Eye (tissue), 1 donor: ENCODE measurements at regions not wholly inside any gene's neighbourhood (a gene's known extent, or its start where the extent isn't known, plus 50 kb on each side); places are given as distances from the start of the nearest gene placed in this dataset.

Experiments used
- DNase-seq: peaks from one replicate; pipeline ENCODE4 v3.0.0-alpha.2; 2015

GRCh38 chr2:185990861-185991525, 252.4 kb downstream of the FSIP2 start:
- DNase-seq, result no peak

DNA sequence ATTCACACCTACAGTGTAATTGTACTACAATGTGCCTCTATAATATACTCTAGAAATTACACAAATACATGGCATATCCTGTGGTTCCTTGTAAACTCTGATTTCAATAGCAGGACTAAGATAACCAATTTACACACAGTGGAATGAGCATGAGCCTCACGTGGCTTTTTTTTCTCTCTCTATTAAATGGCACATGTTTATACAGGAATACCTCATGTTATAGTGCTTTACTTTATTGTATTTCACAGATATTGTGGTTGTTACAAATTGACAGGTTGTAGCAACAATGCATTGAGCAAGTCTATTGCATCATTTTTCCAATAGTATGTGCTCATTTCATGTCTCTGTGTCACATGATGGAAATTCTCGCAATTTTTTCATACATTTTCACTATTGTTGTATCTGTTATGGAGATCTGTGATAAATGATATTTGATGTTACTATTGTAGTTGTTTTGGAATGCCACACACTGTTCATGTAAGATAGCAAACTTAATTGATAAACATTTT, 260.0 kb downstream of the FSIP2 start:
- DNase-seq, result no peak

DNA sequence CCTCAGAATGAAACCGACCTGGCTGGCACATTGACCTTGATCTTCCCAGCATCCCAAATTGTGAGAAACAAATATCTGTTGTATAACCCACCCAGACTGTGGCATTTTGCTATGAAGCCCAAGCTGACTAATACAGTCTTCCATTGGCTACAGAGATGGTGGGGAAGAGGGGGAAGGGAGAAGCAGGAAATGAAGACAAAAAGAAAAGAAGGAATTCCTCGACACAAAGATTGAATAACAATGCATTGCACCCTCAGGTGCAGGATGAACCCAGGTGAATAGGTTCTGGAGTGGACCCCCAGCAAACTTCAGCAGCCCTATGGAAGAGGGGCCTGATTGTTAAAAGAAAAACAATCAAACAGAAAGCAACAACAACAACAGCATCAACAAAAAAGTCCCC, 270.7 kb downstream of the FSIP2 start:
- no peak for DNase-seq

GRCh38 chr2:186017278-186017677, 278.7 kb downstream of the FSIP2 start:
- no peak for DNase-seq

- DNase-seq, result no peak
Measured at GRCh38 chr2:186024921-186025320, 286.3 kb downstream of the FSIP2 start.

- no peak for DNase-seq
Measured at GRCh38 chr2:186027922-186028321, 289.3 kb downstream of the FSIP2 start.

GRCh38 chr2:186031229-186031628, 292.6 kb downstream of the FSIP2 start:
- no peak for DNase-seq

- DNase-seq, result peak; percentile 12
Measured at GRCh38 chr2:186032102-186032738, 293.6 kb downstream of the FSIP2 start.

- peak; percentile 34 for DNase-seq
Measured at GRCh38 chr2:186032930-186033329, 294.3 kb downstream of the FSIP2 start.

DNA sequence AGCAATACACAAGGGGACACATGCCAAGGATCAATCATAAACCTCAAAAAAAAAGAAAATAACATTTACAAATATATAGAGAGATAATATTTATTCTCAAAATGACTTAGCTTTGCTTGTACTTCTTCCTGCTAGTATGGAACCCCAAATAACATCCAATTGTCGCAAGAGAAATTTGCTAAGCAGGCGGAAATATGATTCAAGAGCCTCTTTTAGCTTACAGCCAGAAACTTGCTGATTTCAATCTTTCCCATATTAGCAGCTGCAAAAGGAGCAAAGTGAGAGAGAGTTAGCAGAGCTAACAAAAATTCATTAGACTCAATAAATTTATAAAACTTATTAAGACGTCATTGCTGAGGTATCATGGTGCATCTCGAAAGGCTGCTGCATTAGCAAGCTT, 294.9 kb downstream of the FSIP2 start:
- no peak for DNase-seq

- DNase-seq, result no peak
Measured at GRCh38 chr2:186036862-186037449, 298.4 kb downstream of the FSIP2 start.

DNA sequence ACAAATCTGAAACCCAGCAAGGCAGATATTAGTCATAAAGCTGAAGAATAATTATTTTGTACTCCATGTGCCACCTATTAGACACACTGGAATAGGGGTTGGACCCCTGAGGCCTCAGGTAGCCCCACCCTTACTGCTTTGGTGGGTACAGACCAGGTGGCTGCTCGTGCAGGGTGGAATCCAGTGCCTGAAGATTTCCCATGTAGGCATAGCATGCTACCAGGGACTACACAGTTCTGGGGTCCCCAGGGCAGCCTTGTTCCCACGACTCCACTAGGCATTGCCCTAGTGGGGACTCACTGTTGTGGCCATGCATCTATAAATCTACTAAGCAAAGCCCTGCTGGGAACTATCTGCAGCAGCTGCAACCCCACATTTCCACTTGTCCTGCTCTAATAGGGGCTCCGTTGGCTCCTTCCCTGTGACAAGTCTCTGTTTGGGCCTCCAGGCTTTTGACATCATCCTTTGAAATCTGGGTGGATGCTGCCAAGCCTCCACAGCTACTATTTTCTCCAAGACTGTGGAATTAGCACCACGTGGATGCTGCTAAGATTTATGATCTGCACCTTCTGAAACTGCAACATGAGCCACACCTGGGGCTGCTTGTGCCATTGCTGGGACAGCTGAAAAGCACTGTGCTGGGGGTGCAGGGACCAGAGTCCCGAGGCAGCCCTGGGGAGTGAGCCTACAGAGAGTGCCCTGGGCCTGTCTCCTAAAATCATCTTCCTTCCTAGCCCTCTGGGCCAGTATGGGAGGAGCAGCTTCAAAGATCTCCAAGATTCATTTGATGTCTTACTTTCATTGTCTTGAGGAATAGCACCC, 303.8 kb downstream of the FSIP2 start:
- DNase-seq, result no peak

GRCh38 chr2:186044761-186045160, 306.2 kb downstream of the FSIP2 start:
- peak; percentile 25 for DNase-seq

DNA sequence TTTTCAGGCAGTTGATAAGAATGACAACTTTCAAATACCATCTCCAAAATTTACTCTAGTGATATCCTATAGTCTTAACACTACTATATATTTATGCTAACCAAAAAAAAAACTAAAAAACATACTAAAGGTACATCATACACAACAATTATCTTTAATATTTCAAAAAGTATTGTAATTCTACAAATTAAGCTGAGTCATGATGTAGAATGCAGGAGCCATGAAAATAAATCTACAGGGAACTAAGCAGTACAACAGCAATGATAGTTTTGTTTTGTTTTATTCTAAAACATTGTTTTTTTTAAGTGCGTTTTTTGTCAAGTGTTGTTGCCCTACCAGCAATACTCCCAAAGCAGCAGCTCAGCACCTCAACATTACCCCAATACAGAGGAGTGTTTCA, 314.3 kb downstream of the FSIP2 start:
- DNase-seq, result no peak

GRCh38 chr2:186058614-186059013, 320.0 kb downstream of the FSIP2 start:
- peak; percentile 20 for DNase-seq

DNA sequence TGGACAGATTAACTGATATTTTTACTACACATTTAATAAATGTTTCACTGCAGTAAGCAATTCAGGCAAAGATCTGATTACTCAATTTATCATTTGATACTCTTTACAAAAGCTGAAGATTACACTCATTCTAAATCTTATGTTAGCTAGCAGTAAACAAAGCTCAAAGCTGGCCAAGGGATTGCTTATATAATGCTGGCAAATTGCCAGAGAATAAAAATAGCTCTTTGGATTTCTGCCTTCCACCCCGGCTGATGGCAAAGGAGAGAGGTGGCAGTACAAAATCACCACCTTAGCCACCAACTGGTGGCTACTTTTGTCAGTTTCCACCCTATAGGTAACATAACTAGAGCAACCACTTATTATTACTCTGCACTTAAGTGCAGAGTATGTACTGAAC, 320.5 kb downstream of the FSIP2 start:
- DNase-seq, result no peak

DNA sequence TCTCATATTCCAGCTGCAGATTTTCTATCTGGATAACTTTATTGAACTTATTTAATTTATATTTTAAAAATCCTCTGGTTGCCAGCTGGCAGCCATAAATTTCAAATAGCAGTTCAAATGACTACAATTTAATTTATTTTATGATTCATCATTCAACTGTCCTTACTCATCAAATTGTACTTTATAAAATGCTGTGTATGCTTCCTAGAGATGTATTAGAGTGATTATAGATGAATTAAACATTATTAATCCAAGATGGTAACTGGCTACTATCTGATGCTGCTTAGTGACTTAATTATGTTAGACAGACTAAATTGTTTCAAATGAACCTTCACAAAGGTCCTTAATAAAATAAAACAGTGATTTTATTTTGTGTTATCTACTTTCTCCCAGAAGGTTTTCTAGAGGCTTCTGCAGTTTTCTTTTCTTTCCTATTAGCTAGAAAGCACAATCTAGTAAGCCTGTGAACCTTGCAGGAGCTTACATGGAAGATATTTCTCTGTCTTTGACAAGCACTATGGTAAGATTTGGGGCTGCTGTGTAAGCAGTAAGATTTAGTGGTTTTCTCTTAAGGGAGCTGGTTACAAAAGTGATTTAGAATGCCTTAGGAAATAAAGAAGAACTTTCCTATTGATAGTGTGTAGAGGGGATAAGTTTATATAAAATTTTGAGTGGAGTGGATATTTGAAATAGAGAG, 322.3 kb downstream of the FSIP2 start:
- DNase-seq, result no peak

DNA sequence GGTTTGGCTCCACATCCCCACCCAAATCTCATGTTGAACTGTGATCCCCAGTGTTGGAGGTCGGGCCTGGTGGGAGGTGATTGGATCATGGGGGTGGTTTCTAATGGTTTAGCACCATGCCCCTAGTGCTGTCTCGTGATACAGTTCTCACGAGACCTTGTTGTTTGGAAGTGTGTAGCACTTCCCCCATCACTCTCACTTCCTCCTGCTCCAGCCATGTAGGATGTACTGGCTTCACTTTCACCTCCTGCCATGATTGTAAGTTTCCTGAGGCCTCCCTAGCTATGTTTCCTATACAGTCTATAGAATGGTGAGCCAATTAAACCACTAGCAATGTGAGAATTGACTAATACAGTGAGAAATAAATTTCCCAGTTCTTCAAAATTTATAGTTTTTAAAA, 325.9 kb downstream of the FSIP2 start:
- DNase-seq, result no peak

DNA sequence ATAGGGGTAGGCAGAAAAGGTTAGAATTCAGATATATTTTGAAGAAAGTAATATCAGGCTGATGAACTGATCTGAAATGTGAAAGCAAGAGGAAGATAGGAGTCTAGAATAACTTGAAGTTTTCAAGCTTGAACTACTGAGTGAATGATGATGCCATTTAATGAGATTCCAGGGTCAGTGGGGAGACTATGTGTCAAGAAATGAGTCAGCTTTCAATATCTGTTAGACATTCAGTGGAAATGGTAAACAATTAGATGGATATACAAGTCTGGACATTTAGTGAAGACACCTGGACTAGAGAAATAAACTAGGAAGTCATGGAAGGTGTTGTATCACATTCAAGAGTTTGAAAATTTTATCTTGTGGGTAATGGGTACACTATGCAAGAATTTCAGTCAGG, 326.9 kb downstream of the FSIP2 start:
- no peak for DNase-seq

DNA sequence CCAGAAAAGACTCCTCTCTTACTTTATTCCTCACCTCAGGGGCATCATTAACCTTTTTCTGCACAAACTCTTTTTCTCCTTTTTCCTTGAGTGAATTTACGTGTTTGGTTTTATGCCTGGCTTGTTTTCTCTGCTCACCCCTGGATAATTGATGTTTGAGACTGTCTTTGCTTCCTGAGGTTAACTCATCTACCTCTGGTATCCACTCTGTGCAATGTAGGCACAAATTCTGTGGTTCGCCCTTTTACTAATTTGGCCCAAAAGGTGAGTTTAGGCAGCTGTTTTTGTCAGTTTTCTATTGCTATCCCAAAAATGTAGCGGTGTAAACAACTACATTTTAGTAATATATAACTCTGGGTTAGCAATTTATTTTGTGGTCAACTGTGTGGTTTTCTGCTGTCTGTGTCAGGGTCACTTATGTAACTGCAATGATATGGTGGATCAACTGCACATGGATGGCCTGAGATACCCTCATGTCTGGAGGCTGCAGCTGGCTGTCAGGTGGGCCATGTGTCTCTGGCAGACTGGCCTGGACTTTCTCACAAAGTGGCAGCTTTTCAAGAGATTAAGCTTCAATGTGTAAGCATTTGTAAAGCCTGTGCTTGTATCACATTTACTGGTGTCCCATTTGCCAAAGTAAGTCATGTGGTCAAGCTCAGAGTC, 329.7 kb downstream of the FSIP2 start:
- peak; percentile 57 for DNase-seq

- no peak for DNase-seq
Measured at GRCh38 chr2:186069676-186070075, 331.1 kb downstream of the FSIP2 start.

GRCh38 chr2:186085226-186085625, 346.6 kb downstream of the FSIP2 start:
- DNase-seq, result no peak
